H9 (cell line): ENCODE measurements at regions not wholly inside any gene's neighbourhood (a gene's known extent, or its start where the extent isn't known, plus 50 kb on each side); places are given as distances from the start of the nearest gene placed in this dataset.

Experiments
- DNase-seq: peaks from one replicate; pipeline ENCODE4 v3.0.0-alpha.2; 2017
- H2AFZ ChIP-seq: one replicate; pipeline ENCODE4 v1.6.1; 2013; ENCODE audit warnings: mild to moderate bottlenecking, low read length, control low read depth, moderate library complexity
- H2AK5ac ChIP-seq: 2 replicates; pipeline ENCODE4 v1.6.1; 2013; ENCODE audit warnings: low read length, control low read depth, mixed read lengths; ENCODE audit not compliant: insufficient read length
- H2BK120ac ChIP-seq: one replicate; pipeline ENCODE4 v1.6.1; 2013; ENCODE audit warnings: low read depth, mild to moderate bottlenecking, low read length, control low read depth, inconsistent platforms; ENCODE audit not compliant: poor library complexity, severe bottlenecking
- H2BK12ac ChIP-seq: 2 replicates; pipeline ENCODE4 v1.6.1; 2013; ENCODE audit warnings: low read length, control low read depth, mixed read lengths, low read depth; ENCODE audit not compliant: insufficient read length
- H2BK15ac ChIP-seq: 2 replicates; pipeline ENCODE4 v1.6.1; 2013; ENCODE audit warnings: low read depth, low read length, control low read depth
- H2BK20ac ChIP-seq: one replicate; pipeline ENCODE4 v1.6.1; 2013; ENCODE audit warnings: low read depth, mild to moderate bottlenecking, low read length, control low read depth, inconsistent platforms; ENCODE audit not compliant: poor library complexity, severe bottlenecking
- H2BK5ac ChIP-seq: 2 replicates; pipeline ENCODE4 v1.6.1; 2013; ENCODE audit warnings: low read length, control low read depth, mixed read lengths; ENCODE audit not compliant: insufficient read length
- H3K14ac ChIP-seq: 2 replicates; pipeline ENCODE4 v1.6.1; 2013; ENCODE audit warnings: low read length, control low read depth; ENCODE audit not compliant: insufficient read depth
- H3K18ac ChIP-seq: 2 replicates; pipeline ENCODE4 v1.6.1; 2013; ENCODE audit warnings: low read depth, mild to moderate bottlenecking, mixed read lengths, low read length, control low read depth; ENCODE audit not compliant: insufficient read length
- H3K23ac ChIP-seq: 2 replicates; pipeline ENCODE4 v1.6.1; 2013; ENCODE audit warnings: low read length, control low read depth, mixed read lengths, low read depth; ENCODE audit not compliant: insufficient read length
- H3K23me2 ChIP-seq: 2 replicates; pipeline ENCODE4 v1.6.1; 2013; ENCODE audit warnings: low read depth, mild to moderate bottlenecking, mixed read lengths, low read length, control low read depth; ENCODE audit not compliant: insufficient read length, poor library complexity, severe bottlenecking
- H3K27ac ChIP-seq: 2 replicates; pipeline ENCODE4 v1.5.1; 2013; ENCODE audit warnings: low read length, control low read depth, mixed read lengths, low read depth; ENCODE audit not compliant: insufficient read length
- H3K27me3 ChIP-seq: 2 replicates; pipeline ENCODE4 v1.6.1; 2013; ENCODE audit warnings: low read length, control low read depth, inconsistent platforms; ENCODE audit not compliant: insufficient read depth
- H3K4ac ChIP-seq: 2 replicates; pipeline ENCODE4 v1.6.1; 2013; ENCODE audit warnings: low read depth, mild to moderate bottlenecking, control low read depth, inconsistent platforms, low read length, moderate library complexity
- H3K4me1 ChIP-seq: 2 replicates; pipeline ENCODE4 v1.6.1; 2013; ENCODE audit warnings: low read length, control low read depth, inconsistent platforms; ENCODE audit not compliant: insufficient read depth
- H3K4me2 ChIP-seq: 2 replicates; pipeline ENCODE4 v1.6.1; 2013; ENCODE audit warnings: low read length, control low read depth, mixed read lengths; ENCODE audit not compliant: insufficient read length, insufficient read depth
- H3K56ac ChIP-seq: 2 replicates; pipeline ENCODE4 v1.6.1; 2013; ENCODE audit warnings: low read depth, mild to moderate bottlenecking, mixed read lengths, low read length, control low read depth; ENCODE audit not compliant: insufficient read length
- H3K79me1 ChIP-seq: 2 replicates; pipeline ENCODE4 v1.6.1; 2013; ENCODE audit warnings: low read depth, mild to moderate bottlenecking, moderate library complexity, low read length, control low read depth, inconsistent platforms; ENCODE audit not compliant: insufficient read depth, poor library complexity, severe bottlenecking
- H3K79me2 ChIP-seq: 2 replicates; pipeline ENCODE4 v1.6.1; 2013; ENCODE audit warnings: low read length, control low read depth, inconsistent platforms; ENCODE audit not compliant: insufficient read depth
- H3K9ac ChIP-seq: 2 replicates; pipeline ENCODE4 v1.6.1; 2013; ENCODE audit warnings: low read length, control low read depth, mixed read lengths; ENCODE audit not compliant: insufficient read length; ENCODE audit errors: extremely low read depth
- H3K9me3 ChIP-seq: one replicate; pipeline ENCODE4 v1.6.1; 2013; ENCODE audit warnings: low read depth, low read length, inconsistent platforms; ENCODE audit not compliant: control insufficient read depth
- H3T11ph ChIP-seq: one replicate; pipeline ENCODE4 v1.6.1; 2013; ENCODE audit warnings: mild to moderate bottlenecking, low read length, control low read depth, inconsistent platforms
- H4K20me1 ChIP-seq: one replicate; pipeline ENCODE4 v1.6.1; 2013; ENCODE audit not compliant: control insufficient read depth, insufficient read length, insufficient read depth
- H4K5ac ChIP-seq: 2 replicates; pipeline ENCODE4 v1.6.1; 2013; ENCODE audit warnings: low read depth, mild to moderate bottlenecking, mixed read lengths, low read length, control low read depth; ENCODE audit not compliant: insufficient read length
- H4K8ac ChIP-seq: replicated peaks from 2 replicates; pipeline ENCODE4 v1.6.1; 2013; ENCODE audit warnings: low read length, control low read depth, mixed read lengths, low read depth; ENCODE audit not compliant: insufficient read length
- H4K91ac ChIP-seq: 2 replicates; pipeline ENCODE4 v1.6.1; 2013; ENCODE audit warnings: low read depth, mild to moderate bottlenecking, moderate library complexity, mixed read lengths, low read length, control low read depth; ENCODE audit not compliant: insufficient read length
- H3K27ac Mint-ChIP-seq, 3 experiments: 2 replicates in 2 of 3; 3 replicates in 1 of 3; pipeline ENCODE4 v1.8.0; 2020 to 2021; ENCODE audit warnings: mixed read lengths in 3 of 3, mild to moderate bottlenecking in 1 of 3, moderate library complexity in 1 of 3
- H3K27me3 Mint-ChIP-seq: 2 replicates; pipeline ENCODE4 v1.8.0; 2021; ENCODE audit warnings: low read depth, mild to moderate bottlenecking, moderate library complexity, mixed read lengths
- H3K36me3 Mint-ChIP-seq, 3 experiments: 2 replicates in 2 of 3; 3 replicates in 1 of 3; pipeline ENCODE4 v1.8.0; 2020 to 2021; ENCODE audit warnings: low read depth in 3 of 3, mixed read lengths in 3 of 3; ENCODE audit not compliant: insufficient read depth in 1 of 3
- H3K4me1 Mint-ChIP-seq, 2 experiments: 2 replicates each; pipeline ENCODE4 v1.8.0; 2020; ENCODE audit warnings: mixed read lengths in 2 of 2
- H3K4me3 Mint-ChIP-seq, 2 experiments: 2 replicates in 1 of 2; 3 replicates in 1 of 2; pipeline ENCODE4 v1.8.0; 2020 to 2021; ENCODE audit warnings: mild to moderate bottlenecking in 2 of 2, mixed read lengths in 2 of 2, moderate library complexity in 1 of 2
- H3K9me3 Mint-ChIP-seq, 2 experiments: 2 replicates in 1 of 2; 3 replicates in 1 of 2; pipeline ENCODE4 v1.8.0; 2020; ENCODE audit warnings: mild to moderate bottlenecking in 2 of 2, mixed read lengths in 2 of 2, moderate library complexity in 1 of 2
- CTCF ChIP-seq: fragments of 200-600 bp; sonication (generic); conservative IDR thresholded peaks from 3 replicates; pipeline ENCODE4 v1.8.0; 2021; ENCODE audit warnings: antibody characterized with exemption, mild to moderate bottlenecking
- WGBS: extraction: QIAGEN DNeasy Blood & Tissue Kit; methylation state at CpG from one replicate; pipeline ENCODE4 v1.1.7; 2013; ENCODE audit warnings: missing lambda C conversion rate, low lambda C conversion rate, mixed read lengths; ENCODE audit not compliant: insufficient read length; ENCODE audit errors: extremely low coverage; 5-methylcytosine and 5-hydroxymethylcytosine counted together

GRCh38 chr22:49473286-49473685 is 354.4 kb downstream of the BRD1 start:
- H3K4me1 ChIP-seq: no peaks in the 10 kb centered on the region; the same call in 1 of the 2 replicates
- H3K27me3 ChIP-seq: no peaks in the 10 kb centered on the region
- no peak overlapping the region for H3K18ac ChIP-seq
- no peaks in the 10 kb centered on the region for H3K79me1 ChIP-seq
- no peaks in the 10 kb centered on the region for H3K79me2 ChIP-seq
- TF ChIP-seq CTCF: no peak
- no peak overlapping the region for H4K91ac ChIP-seq
- H2BK120ac ChIP-seq: no peak overlapping the region
- H3K14ac ChIP-seq: 0 out of 2 replicates have a peak overlapping the region, but pooled peaks have one; percentile 50
- Mint-ChIP-seq H3K36me3 (peaks cover 4 to 17% (median 5%) of the 10 kb centered on the region in 3 experiments; a peak in 6 of 7 replicates), H3K9me3 (peaks cover 8 to 16% of the 10 kb centered on the region in 2 experiments), H3K27ac (no peak overlapping the region), H3K4me1 (peaks cover 12 to 15% of the 10 kb centered on the region in 2 experiments), H3K4me3 (no peak overlapping the region), H3K27me3 (peaks cover 4% of the 10 kb centered on the region)
- no peaks in the 10 kb centered on the region for H3K9me3 ChIP-seq
- no CpG with 5 or more reads among the region's 11 CpGs for WGBS
- no peak overlapping the region for H3K4ac ChIP-seq
- H2BK12ac ChIP-seq: no peak overlapping the region
- H3K23ac ChIP-seq: no peak overlapping the region
- DNase-seq: no peak
- H2AFZ ChIP-seq: no peak overlapping the region
- no peak overlapping the region for H3K4me2 ChIP-seq
- no peak overlapping the region for H4K5ac ChIP-seq
- no peak overlapping the region for H2BK20ac ChIP-seq
- H3K27ac ChIP-seq: no peak overlapping the region
- H3K9ac ChIP-seq: no peak overlapping the region
- no peak overlapping the region for H3T11ph ChIP-seq
- no peak overlapping the region for H2AK5ac ChIP-seq
- H3K56ac ChIP-seq: no peak overlapping the region
- H3K23me2 ChIP-seq: no peaks in the 10 kb centered on the region
- no peak overlapping the region for H2BK5ac ChIP-seq
- H4K8ac ChIP-seq: no peak overlapping the region
- no peaks in the 10 kb centered on the region for H4K20me1 ChIP-seq
- H2BK15ac ChIP-seq: no peak overlapping the region
